Lower lobe of right lung (tissue), 2 donors: ENCODE measurements at regions not wholly inside any gene's neighbourhood (a gene's known extent, or its start where the extent isn't known, plus 50 kb on each side); places are given as distances from the start of the nearest gene placed in this dataset.

Experiments used
- ATAC-seq, 2 donors: fragments of 200-7000 bp; cut with Tn5 transposase; one replicate each; pipeline ENCODE4 v1.9.1; 2020 to 2022; ENCODE audit warnings: mild to moderate bottlenecking in 2 of 2, moderate library complexity in 2 of 2
- DNase-seq: peaks from one replicate; pipeline ENCODE4 v3.0.0-alpha.2; 2020
- H3K27ac ChIP-seq: fragments of 200-600 bp; one replicate; pipeline ENCODE4 v1.8.0; 2022
- H3K27me3 ChIP-seq: fragments of 200-600 bp; one replicate; pipeline ENCODE4 v1.8.0; 2022; ENCODE audit warnings: low read depth
- H3K36me3 ChIP-seq: fragments of 200-600 bp; one replicate; pipeline ENCODE4 v1.8.0; 2022; ENCODE audit warnings: mild to moderate bottlenecking
- H3K4me1 ChIP-seq: fragments of 200-600 bp; one replicate; pipeline ENCODE4 v1.8.0; 2022
- H3K4me3 ChIP-seq: fragments of 200-600 bp; one replicate; pipeline ENCODE4 v1.8.0; 2022; ENCODE audit warnings: mild to moderate bottlenecking
- H3K9me3 ChIP-seq: fragments of 200-600 bp; one replicate; pipeline ENCODE4 v1.8.0; 2022
- CTCF ChIP-seq: fragments of 200-600 bp; IDR thresholded peaks from one replicate; pipeline ENCODE4 v1.8.0; 2022; ENCODE audit warnings: antibody characterized with exemption, mild to moderate bottlenecking
- intact Hi-C: fragments of 100-400 bp; cut with DNase I; formaldehyde crosslinking; loops from one replicate; pipeline ENCODE4 v1.11.0; 2022
- donor health status: DM: no; HTN: yes; CAD: no; lungs with severe emphysema.

GRCh38 chr5:135713161-135713915, 121.1 kb upstream of the SLC25A48 start:
- H3K4me3 ChIP-seq = no peak overlapping the region
- no peak for TF ChIP-seq CTCF
- no peaks in the 10 kb centered on the region for H3K4me1 ChIP-seq
- DNase-seq = no peak
- H3K27me3 ChIP-seq = no peaks in the 10 kb centered on the region
- H3K36me3 ChIP-seq = no peaks in the 10 kb centered on the region
- ATAC-seq = no peak
- H3K27ac ChIP-seq = no peak overlapping the region
- intact Hi-C loops = no loop called here
- H3K9me3 ChIP-seq = no peaks in the 10 kb centered on the region

- no peaks in the 10 kb centered on the region for H3K4me1 ChIP-seq
- H3K27me3 ChIP-seq = no peaks in the 10 kb centered on the region
- intact Hi-C loops = no loop called here
- TF ChIP-seq CTCF = no peak
- ATAC-seq (no peak), DNase-seq (no peak)
- no peaks in the 10 kb centered on the region for H3K9me3 ChIP-seq
- H3K4me3 ChIP-seq = no peak overlapping the region
- no peaks in the 10 kb centered on the region for H3K36me3 ChIP-seq
- H3K27ac ChIP-seq = no peak overlapping the region
These were observed 122.6 kb upstream of the SLC25A48 start for GRCh38 chr5:135711911-135712310.

- H3K27me3 ChIP-seq = no peaks in the 10 kb centered on the region
- H3K36me3 ChIP-seq = no peaks in the 10 kb centered on the region
- H3K4me1 ChIP-seq = no peaks in the 10 kb centered on the region
- H3K27ac ChIP-seq = no peak overlapping the region
- TF ChIP-seq CTCF = no peak
- no peaks in the 10 kb centered on the region for H3K9me3 ChIP-seq
- no peak overlapping the region for H3K4me3 ChIP-seq
- ATAC-seq (no peak), DNase-seq (no peak)
- intact Hi-C loops = no loop called here
These were observed 124.3 kb upstream of the SLC25A48 start for GRCh38 chr5:135710045-135710675.

GRCh38 chr5:135709208-135709575, 125.3 kb upstream of the SLC25A48 start:
- Histone ChIP-seq H3K4me3 (no peak overlapping the region), H3K36me3 (no peaks in the 10 kb centered on the region), H3K27me3 (no peaks in the 10 kb centered on the region), H3K4me1 (no peaks in the 10 kb centered on the region), H3K27ac (no peak overlapping the region), H3K9me3 (no peaks in the 10 kb centered on the region)
- no peak for DNase-seq
- intact Hi-C loops = no loop called here
- no peak for TF ChIP-seq CTCF
- no peak for ATAC-seq

- no peaks in the 10 kb centered on the region for H3K36me3 ChIP-seq
- no peaks in the 10 kb centered on the region for H3K4me1 ChIP-seq
- no peaks in the 10 kb centered on the region for H3K9me3 ChIP-seq
- H3K4me3 ChIP-seq = no peak overlapping the region
- intact Hi-C loops = no loop called here
- DNase-seq (no peak), ATAC-seq (no peak)
- H3K27me3 ChIP-seq = no peaks in the 10 kb centered on the region
- H3K27ac ChIP-seq = no peak overlapping the region
- no peak for TF ChIP-seq CTCF
These were observed 125.8 kb upstream of the SLC25A48 start for GRCh38 chr5:135708481-135709207.
